GM23338 (cell line): ENCODE measurements at regions not wholly inside any gene's neighbourhood (a gene's known extent, or its start where the extent isn't known, plus 50 kb on each side); places are given as distances from the start of the nearest gene placed in this dataset.

ENCODE experiments used
- ATAC-seq: fragments of 200-7000 bp; cut with Tn5 transposase; 3 replicates; pipeline ENCODE4 v1.9.1; 2020
- DNase-seq: peaks from one replicate; pipeline ENCODE4 v3.0.0-alpha.2; 2015; ENCODE audit warnings: low spot score
- H2AFZ ChIP-seq: fragments of 200-600 bp; sonication (generic); 2 replicates; pipeline ENCODE4 v1.8.0; 2016; ENCODE audit warnings: antibody characterized with exemption, mild to moderate bottlenecking, moderate library complexity
- H3F3A ChIP-seq: fragments of 200-600 bp; sonication (generic); replicated peaks from 2 replicates; pipeline ENCODE4 v1.8.0; 2017; ENCODE audit warnings: antibody characterized with exemption, mixed run types, low read depth
- H3K27ac ChIP-seq: fragments of 200-600 bp; sonication (generic); 2 replicates; pipeline ENCODE4 v1.6.1; 2016; ENCODE audit warnings: low read depth
- H3K27me3 ChIP-seq: fragments of 200-600 bp; sonication (generic); 2 replicates; pipeline ENCODE4 v1.8.0; 2016; ENCODE audit warnings: mild to moderate bottlenecking, mixed run types, moderate library complexity; ENCODE audit not compliant: insufficient read depth
- H3K36me3 ChIP-seq: fragments of 200-600 bp; sonication (generic); 2 replicates; pipeline ENCODE4 v1.8.0; 2016; ENCODE audit warnings: mild to moderate bottlenecking; ENCODE audit not compliant: insufficient read depth
- H3K4me1 ChIP-seq: fragments of 200-600 bp; sonication (generic); 2 replicates; pipeline ENCODE4 v1.8.0; 2016; ENCODE audit warnings: mild to moderate bottlenecking, moderate library complexity; ENCODE audit not compliant: insufficient read depth
- H3K4me2 ChIP-seq: fragments of 200-600 bp; sonication (generic); 2 replicates; pipeline ENCODE4 v1.7.1; 2017; ENCODE audit warnings: mixed run types
- H3K4me3 ChIP-seq: fragments of 200-600 bp; sonication (generic); 2 replicates; pipeline ENCODE4 v1.6.1; 2016; ENCODE audit warnings: mixed run types
- H3K79me2 ChIP-seq: fragments of 200-600 bp; sonication (generic); replicated peaks from 2 replicates; pipeline ENCODE4 v1.8.0; 2017; ENCODE audit warnings: mild to moderate bottlenecking; ENCODE audit not compliant: insufficient read depth
- H3K9me2 ChIP-seq: fragments of 200-600 bp; sonication (generic); 2 replicates; pipeline ENCODE4 v1.8.0; 2017; ENCODE audit not compliant: insufficient read depth
- H4K20me1 ChIP-seq: fragments of 200-600 bp; sonication (generic); replicated peaks from 2 replicates; pipeline ENCODE4 v1.8.0; 2017; ENCODE audit warnings: mild to moderate bottlenecking; ENCODE audit not compliant: insufficient read depth
- H3K27ac Mint-ChIP-seq: 2 replicates; pipeline ENCODE4 v1.8.0; 2020; ENCODE audit warnings: inconsistent platforms, mild to moderate bottlenecking, moderate library complexity, mixed read lengths
- H3K27me3 Mint-ChIP-seq: 3 replicates; pipeline ENCODE4 v1.8.0; 2022; ENCODE audit warnings: low read depth, mild to moderate bottlenecking, moderate library complexity, mixed read lengths, inconsistent platforms; ENCODE audit not compliant: insufficient read depth, poor library complexity
- H3K36me3 Mint-ChIP-seq: 3 replicates; pipeline ENCODE4 v1.8.0; 2021; ENCODE audit warnings: low read depth, mild to moderate bottlenecking, inconsistent platforms, moderate library complexity, mixed read lengths
- H3K4me1 Mint-ChIP-seq: 3 replicates; pipeline ENCODE4 v1.8.0; 2020; ENCODE audit warnings: mild to moderate bottlenecking, inconsistent platforms, mixed read lengths
- H3K4me3 Mint-ChIP-seq: 3 replicates; pipeline ENCODE4 v1.8.0; 2021; ENCODE audit warnings: moderate library complexity, mild to moderate bottlenecking, inconsistent platforms, mixed read lengths
- H3K9me3 Mint-ChIP-seq: 3 replicates; pipeline ENCODE4 v1.8.0; 2020; ENCODE audit warnings: moderate library complexity, mild to moderate bottlenecking, inconsistent platforms, mixed read lengths
- CREB1 ChIP-seq: fragments of 250-450 bp; sonication (Bioruptor Pico); IDR thresholded peaks from 2 replicates; pipeline ENCODE4 v1.5.0; 2020; ENCODE audit warnings: low read depth, mild to moderate bottlenecking, moderate library complexity
- EZH2 ChIP-seq: fragments of 200-600 bp; sonication (generic); IDR thresholded peaks from one replicate; pipeline ENCODE4 v1.8.0; 2017; ENCODE audit warnings: antibody characterized with exemption, mild to moderate bottlenecking, low read depth; ENCODE audit not compliant: unreplicated experiment
- EZH2phosphoT487 ChIP-seq: fragments of 200-600 bp; sonication (generic); IDR thresholded peaks from one replicate; pipeline ENCODE4 v1.8.1; 2018; ENCODE audit warnings: antibody characterized with exemption; ENCODE audit not compliant: unreplicated experiment
- NANOG ChIP-seq: IDR thresholded peaks from 2 replicates; pipeline ENCODE4 v1.6.1; 2016; ENCODE audit warnings: antibody characterized with exemption, borderline replicate concordance
- REST ChIP-seq: IDR thresholded peaks from one replicate; pipeline ENCODE4 v1.6.1; 2018; ENCODE audit warnings: antibody characterized with exemption; ENCODE audit not compliant: unreplicated experiment
- ZNF331 ChIP-seq: fragments of 250-450 bp; sonication (Bioruptor Pico); IDR thresholded peaks from 2 replicates; pipeline ENCODE4 v1.5.0; 2020; ENCODE audit warnings: low read depth, mild to moderate bottlenecking, moderate library complexity
- ZNF462 ChIP-seq: fragments of 250-450 bp; sonication (Bioruptor Pico); IDR thresholded peaks from 2 replicates; pipeline ENCODE4 v1.5.0; 2020; ENCODE audit warnings: mild to moderate bottlenecking, moderate library complexity
- TF ChIP-seq, protein P1 (sequence below): IDR thresholded peaks from 2 replicates; pipeline ENCODE4 v1.6.1; 2016; ENCODE audit warnings: antibody characterized with exemption

GRCh38 chr7:50868426-50869100, 85.9 kb upstream of the GRB10 start:
- ATAC-seq, result no peak
- Mint-ChIP-seq H3K27ac (no peak overlapping the region), H3K36me3 (peaks cover 47% of the 10 kb centered on the region), H3K4me1 (peaks cover 39% of the 10 kb centered on the region), H3K4me3 (no peak overlapping the region), H3K27me3 (peaks cover 12% of the 10 kb centered on the region), H3K9me3 (peaks cover 20% of the 10 kb centered on the region)
- Histone ChIP-seq H3K27me3 (no peaks in the 10 kb centered on the region), H3K4me1 (peaks cover 47% of the 10 kb centered on the region), H3K4me2 (peak overlapping the region; percentile 77; the same call in 1 of the 2 replicates), H4K20me1 (no peaks in the 10 kb centered on the region), H3F3A (no peaks in the 10 kb centered on the region), H3K79me2 (peaks cover 12% of the 10 kb centered on the region), H3K27ac (no peak overlapping the region), H3K9me2 (peaks cover 3% of the 10 kb centered on the region; the same call in 1 of the 2 replicates), H3K36me3 (no peaks in the 10 kb centered on the region; the same call in 1 of the 2 replicates), H2AFZ (no peak overlapping the region), H3K4me3 (no peak overlapping the region)
- TF ChIP-seq EZH2, result no peak
- TF ChIP-seq, protein P1, sequence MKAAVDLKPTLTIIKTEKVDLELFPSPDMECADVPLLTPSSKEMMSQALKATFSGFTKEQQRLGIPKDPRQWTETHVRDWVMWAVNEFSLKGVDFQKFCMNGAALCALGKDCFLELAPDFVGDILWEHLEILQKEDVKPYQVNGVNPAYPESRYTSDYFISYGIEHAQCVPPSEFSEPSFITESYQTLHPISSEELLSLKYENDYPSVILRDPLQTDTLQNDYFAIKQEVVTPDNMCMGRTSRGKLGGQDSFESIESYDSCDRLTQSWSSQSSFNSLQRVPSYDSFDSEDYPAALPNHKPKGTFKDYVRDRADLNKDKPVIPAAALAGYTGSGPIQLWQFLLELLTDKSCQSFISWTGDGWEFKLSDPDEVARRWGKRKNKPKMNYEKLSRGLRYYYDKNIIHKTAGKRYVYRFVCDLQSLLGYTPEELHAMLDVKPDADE, result no peak
- no peak for DNase-seq

GRCh38 chr7:50867034-50867356, 84.3 kb upstream of the GRB10 start:
- Mint-ChIP-seq H3K4me1 (peaks cover 39% of the 10 kb centered on the region), H3K27ac (peak overlapping the region; percentile 77; the same call in 1 of the 2 replicates), H3K36me3 (peaks cover 33% of the 10 kb centered on the region), H3K9me3 (peaks cover 9% of the 10 kb centered on the region), H3K27me3 (peaks cover 11% of the 10 kb centered on the region), H3K4me3 (peak overlapping the region; percentile 50; the same call in 2 of the 3 replicates)
- peaks cover 47% of the 10 kb centered on the region for H3K4me1 ChIP-seq
- peaks cover 12% of the 10 kb centered on the region for H3K79me2 ChIP-seq
- H3K27ac ChIP-seq, result 0 out of 2 replicates have a peak overlapping the region, but pooled peaks have one; percentile 42
- H3K4me3 ChIP-seq, result peak overlapping the region; percentile 41
- no peaks in the 10 kb centered on the region; the same call in 1 of the 2 replicates for H3K36me3 ChIP-seq
- DNase-seq (no peak), ATAC-seq (peak; percentile 16; the same call in 2 of the 3 replicates)
- H2AFZ ChIP-seq, result peak overlapping the region; percentile 75
- H3K27me3 ChIP-seq, result no peaks in the 10 kb centered on the region
- no peaks in the 10 kb centered on the region for H3F3A ChIP-seq
- no peaks in the 10 kb centered on the region for H4K20me1 ChIP-seq
- peak overlapping the region; percentile 77 for H3K4me2 ChIP-seq
- H3K9me2 ChIP-seq, result peaks cover 8% of the 10 kb centered on the region
- TF ChIP-seq REST, result no peak
- no peak for TF ChIP-seq EZH2phosphoT487
- no peak for TF ChIP-seq NANOG
- TF ChIP-seq ZNF462 (CRISPR knock-in tag), result no peak
- TF ChIP-seq ZNF331 (CRISPR knock-in tag), result no peak
- no peak for TF ChIP-seq CREB1
